HK-2 (cell line): ENCODE measurements at regions not wholly inside any gene's neighbourhood (a gene's known extent, or its start where the extent isn't known, plus 50 kb on each side); places are given as distances from the start of the nearest gene placed in this dataset.
"Not testable (repeated sequence)": the region's sequence is repeated elsewhere in the genome, so short reads cannot be mapped to it uniquely, and the experiment has no call there.

Source experiments
- DNase-seq: peaks from one replicate; pipeline ENCODE4 v3.0.0-alpha.2; 2018; ENCODE audit not compliant: unreplicated experiment

DNA sequence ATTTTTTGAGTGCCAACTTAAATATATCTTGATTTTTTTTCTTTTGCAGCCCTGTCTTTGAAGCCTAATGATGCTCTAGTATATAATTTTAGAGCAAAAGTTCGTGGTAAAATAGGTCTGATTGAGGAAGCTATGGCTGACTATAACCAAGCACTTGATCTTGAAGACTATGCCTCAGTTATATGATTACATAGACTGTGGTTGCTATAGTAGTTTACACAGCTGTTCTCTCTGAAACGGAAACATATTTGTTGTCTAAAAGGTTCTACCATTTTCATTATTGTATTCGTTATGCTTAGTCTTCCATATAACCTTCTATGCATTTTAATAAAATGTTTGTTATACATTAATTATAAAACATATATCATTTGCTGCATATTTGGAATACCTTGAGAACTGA, 246.7 kb downstream of the TTC6 start:
- DNase-seq = no peak

DNA sequence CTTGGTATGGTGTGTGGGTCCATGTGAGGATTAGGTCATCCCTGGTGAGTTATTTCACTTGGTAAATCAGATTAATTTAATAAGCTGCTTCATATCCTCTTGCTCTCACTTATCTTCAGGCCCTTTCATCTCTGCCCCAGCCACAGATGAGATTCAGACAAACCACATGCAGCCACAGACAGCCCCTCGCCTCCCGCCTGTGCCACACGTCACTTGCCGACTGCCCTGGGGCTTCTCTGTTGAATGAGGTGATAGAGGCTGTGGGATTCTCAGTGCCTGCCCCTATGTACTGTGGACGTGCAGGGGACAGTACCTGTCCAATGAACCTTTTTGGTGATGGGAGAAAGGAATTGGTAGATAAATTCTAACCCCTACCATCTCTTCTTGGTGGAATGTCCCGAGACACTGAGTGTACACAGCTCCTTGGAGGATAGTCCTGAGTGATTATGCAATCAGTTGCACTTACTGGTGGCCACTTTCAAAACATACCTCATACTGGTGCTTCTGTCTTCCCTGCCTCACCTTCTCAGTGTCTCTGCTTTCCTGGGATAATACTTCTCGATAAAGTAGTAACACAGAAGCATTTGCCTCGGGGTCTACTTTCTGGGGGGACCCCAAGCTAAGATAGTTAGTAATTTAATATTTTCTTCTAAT, 248.7 kb downstream of the TTC6 start:
- no peak for DNase-seq

DNA sequence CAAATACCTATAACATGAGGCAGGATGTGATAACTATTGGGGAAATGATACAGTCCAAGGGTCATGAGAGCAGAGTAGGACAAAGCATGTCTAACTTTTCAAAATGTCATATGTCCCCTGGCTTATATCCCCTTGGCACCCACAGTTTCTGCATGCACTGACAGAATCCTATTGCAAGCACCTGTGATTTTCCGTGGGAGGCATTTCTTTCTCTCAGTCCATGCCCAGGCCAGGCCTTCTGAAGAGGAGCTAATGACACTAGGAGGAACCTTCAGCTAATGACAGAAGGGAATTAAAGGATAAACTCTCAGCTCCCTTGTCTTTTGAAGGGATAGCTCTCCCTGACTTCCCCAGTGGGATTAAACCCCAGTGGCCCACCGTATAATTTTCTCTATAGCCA, 249.2 kb downstream of the TTC6 start:
- DNase-seq = no peak

DNA sequence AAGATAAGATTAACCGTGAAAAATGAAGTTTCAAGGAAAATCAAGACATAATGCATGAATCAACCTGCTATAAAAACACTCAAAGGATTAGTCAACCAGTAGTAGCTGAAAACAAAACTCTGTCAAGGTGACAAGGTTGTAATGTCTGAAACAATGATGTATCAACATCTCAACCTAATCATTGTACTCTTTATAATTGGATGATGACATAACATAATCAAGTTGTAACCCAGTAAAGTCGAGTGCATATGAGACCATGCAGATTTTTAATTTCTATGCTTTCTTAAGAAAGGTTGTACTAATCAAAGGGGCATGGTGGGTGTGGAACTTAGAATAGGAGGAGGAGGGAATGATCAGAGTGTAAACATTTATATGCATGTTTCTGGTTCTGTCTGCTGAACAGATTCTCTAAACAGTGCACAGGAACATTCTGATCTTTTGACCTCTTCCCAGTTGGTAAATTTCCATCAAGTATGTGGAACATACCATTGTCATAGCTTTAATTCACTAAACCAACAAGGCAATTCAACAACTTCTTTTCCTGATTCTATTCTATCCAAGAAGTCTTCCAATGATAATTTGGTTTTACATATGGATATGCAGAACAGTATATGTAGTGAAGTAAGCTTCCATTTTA, 253.7 kb downstream of the TTC6 start:
- DNase-seq = no peak

DNA sequence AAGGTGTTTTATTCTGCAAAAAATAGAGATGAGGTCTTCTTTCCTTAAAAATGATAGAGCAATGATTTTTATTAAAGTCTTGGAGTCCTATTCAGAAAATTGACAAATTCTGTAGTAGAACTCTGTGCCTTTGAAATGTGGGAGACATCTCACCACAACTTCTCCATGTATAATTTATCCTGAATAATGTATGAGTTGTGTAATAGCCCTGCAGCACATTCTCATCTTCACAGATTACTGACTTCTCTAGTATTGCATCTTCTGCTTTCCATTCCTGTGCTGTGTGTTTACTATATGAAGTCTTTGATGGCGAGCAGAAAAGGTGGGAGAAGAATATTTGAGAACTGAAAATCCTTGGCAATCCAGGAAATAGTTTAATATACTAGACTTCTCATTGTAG, 255.6 kb downstream of the TTC6 start:
- no peak for DNase-seq

DNA sequence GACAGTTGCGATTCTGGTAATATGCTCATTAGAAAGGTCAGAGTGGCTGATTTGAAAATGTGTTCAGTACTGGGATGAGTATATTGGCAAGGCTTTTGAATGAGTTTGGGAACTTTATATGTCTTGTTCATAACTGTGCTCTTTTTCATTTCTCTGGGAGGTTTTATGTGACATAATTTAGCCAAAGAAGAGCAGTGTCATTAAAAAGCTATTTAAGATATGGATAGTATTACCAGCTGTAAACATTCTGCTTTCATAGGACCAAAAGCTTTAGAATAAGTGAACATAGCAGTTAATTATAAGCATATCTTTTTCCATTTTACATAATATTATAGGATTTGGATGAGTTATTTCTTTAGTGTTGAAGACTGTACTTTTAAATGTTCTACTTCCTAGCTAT, 260.4 kb downstream of the TTC6 start:
- no peak for DNase-seq

DNA sequence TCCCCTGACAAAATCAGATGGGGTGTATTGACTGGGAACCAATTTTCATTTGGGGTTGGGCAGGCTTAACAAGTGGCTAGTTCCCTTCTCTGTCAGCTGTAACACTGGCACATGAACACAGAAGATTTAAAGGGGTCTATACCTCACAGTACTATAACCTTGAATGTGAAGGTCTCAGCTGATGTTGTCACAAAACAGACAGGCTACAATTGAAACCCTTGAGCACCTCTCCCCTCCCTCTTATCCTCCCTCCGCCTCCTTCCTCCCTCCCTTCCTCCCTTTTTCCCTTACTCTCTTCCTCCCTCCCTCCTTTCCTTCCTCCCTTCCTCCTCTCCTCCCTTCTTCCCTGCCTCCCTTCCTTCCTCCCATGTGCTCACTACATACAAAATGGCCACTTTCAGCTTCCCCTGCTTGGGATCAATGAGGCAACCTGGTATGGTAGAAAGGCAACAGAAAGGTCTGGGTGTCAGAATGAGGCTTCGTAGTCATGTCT, 262.4 kb downstream of the TTC6 start:
- DNase-seq = no peak

DNA sequence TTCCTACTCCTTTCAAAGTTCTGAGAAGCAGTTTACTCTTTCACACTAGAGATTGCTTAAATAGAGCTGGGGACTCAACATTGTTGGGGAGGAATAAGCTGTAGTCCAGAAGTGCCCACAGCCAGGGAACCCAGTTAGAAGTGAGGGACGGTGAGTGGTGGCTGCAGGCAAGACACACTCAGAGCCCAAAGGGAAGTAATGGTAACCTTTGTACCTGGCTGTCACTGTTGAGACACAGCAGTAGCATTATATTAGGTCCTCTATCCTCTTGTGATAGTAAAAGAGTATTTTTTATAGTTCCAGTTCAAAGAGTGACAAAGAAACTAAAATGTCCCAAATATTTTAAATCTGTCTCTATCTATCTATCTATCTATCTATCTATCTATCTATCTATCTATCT, 263.3 kb downstream of the TTC6 start:
- no peak for DNase-seq

DNA sequence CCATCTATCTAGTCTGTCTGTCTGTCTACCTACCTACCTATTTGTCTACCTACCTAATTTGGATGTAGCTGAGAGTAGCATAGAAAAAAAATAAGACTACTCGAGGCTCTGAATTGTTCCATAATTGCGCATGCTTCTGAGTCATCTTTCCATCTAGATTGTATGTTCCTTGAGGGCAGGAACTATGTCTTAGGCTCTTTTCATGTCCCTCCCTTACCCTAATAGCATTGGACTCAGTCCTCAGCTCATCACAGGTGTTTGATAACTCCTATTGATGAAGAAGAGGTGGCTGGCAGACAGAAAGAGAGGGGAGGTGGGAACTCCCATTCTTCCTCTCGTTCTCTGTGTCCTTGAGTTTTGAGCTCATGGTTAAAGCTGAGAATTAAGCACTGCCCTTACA, 263.7 kb downstream of the TTC6 start:
- no peak for DNase-seq

DNA sequence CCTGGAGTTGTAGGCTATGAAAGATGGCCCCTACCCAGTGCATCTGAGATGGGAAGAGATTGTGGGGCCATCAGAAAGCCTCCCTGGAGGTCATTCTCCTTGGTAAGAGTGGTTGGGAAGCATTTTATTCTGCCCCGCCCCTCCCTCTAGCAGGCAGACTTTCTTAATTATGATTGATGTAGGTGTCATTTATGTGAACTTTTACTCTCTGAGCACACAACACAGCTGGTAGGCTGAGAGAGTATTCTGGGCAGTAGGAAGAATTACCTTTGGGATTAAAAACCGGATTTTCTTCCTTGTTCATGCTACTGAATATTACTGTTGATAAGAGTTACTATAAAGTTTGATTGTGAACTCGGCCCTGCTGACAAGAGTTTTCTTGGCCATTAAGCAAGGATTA, 266.8 kb downstream of the TTC6 start:
- DNase-seq = no peak

DNA sequence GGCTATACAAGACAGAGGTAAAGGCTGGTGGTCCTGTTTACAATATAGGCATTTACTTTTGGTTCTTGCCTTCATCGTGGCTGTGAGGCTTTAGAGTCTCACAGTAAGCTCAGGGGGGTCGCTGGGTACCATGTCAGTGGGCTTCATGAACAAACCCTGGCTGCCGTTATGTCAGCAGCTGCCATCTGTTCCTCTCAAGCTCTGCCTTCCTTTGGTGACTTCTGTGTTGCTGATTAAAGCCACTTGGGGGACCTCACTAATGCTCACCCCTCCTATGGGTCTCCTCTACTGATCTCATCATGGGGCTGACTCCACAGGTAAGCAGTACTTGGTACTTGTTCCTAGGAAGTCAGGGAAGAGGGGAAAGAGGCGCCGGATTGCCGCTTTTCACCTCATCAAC, 268.7 kb downstream of the TTC6 start:
- DNase-seq = no peak

DNA sequence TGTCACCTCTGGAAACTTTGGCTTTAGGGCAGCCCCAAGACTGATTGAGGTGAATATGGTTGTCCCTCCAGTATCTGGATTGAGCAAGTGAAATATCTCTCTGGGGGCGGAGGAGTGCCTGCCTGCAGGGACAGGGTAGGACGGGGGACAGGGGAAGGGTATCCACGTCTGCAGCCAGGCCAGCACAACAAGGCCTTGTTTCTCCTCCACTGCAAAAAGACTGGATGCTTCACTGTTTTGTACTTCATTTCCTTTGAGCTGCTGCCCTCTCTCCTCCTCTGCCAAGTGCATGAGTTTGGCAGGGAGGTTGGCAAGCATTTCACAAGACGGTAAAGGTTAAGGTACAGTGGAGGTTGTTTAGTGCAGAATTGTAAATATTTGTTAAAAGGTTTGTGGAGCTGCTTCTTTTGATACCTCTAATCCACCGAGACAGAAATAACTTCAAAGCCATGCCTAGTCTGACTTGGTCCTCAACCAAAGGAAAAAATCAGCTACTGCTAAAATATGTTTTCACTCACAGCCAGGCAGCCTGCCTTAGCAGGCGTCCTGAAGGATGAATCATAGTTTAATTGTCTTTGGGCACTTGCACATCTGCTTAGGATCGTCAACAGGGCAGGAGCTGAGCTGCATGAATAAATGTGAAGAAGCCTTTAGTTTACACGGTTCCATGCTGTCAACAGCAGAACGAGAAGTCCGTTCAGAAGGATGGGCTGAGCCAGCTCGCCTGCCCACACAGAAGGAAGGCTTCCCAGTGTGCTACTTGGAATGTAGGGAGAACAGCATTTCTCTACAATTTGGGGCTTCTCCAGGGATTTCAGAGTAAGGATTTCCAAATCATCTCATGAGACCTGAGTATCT, 269.7 kb downstream of the TTC6 start:
- no peak for DNase-seq

DNA sequence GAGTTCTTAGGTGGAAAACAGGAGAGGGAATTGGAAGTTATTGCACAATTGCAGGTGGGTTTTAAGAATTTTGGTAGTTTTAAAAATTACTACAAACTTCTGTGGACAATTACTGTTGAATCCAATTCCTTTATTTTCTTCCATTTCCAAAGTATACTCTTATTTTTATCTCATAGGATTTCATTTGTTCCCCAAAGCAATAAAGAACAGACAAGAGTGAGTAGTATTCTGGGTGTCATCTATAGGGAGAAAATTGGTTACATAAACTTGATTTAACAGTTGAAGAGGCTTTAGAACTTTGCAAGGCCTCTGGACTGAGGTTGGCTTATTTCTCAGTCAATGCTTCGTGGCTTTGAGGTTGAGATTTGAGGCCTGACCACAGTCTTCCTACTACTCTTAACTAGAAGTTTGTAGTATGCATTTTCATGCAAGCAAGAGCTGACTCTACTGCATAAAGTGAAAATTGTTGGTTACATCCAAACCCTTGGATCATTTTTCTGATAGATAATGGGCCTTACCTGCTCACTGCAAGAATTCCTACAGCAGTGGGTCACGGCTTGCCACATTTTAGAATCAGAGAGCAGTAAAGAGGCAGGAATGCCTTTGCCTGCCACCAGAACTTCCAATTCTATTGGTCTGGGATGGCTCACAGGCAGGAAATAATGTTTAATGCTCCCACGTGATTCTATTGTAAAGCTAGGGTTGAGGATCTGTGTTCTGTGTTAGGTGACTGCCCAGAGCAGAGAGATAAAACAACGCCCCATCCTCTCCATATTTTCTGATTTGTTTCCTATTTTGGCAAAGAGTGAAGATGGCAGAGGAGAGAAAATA, 270.5 kb downstream of the TTC6 start:
- DNase-seq = no peak

DNA sequence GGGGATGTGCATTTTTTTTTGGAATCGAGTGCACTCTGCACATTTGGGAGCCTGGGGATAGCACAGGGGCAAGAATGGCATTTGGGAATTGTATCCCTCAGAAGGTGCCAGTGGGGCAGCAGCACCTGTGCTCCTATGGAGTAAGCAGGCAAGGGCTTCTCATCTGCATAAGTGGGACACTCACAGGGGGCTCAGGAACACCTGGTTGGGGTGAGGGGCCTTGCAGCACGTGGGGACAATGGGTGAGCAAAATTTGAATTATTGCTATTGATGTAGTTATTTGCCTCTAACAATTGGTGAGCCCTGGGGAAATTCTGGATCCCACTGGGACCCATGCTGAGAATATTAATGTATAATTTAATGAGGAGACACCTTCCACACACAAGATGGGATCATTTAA, 274.2 kb downstream of the TTC6 start:
- DNase-seq = no peak

DNA sequence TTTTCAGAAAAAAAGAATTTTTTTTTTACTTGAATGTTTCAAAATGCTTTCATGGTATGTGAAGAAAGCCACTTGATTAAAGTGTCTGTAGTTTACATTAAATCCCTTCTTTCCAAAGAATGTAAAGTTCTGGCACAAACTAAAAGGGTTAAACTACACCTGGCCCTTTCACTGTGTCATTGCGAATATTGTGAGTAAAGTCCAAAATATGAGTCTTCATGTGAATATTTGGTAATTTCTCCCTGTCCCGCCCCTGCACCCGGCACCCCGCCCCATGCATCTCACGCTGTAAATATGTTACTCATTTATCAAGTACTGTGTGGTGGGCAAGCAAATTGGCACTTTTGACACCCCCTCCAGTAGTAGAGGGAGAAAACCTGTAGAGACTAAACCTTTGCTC, 274.7 kb downstream of the TTC6 start:
- no peak for DNase-seq

DNA sequence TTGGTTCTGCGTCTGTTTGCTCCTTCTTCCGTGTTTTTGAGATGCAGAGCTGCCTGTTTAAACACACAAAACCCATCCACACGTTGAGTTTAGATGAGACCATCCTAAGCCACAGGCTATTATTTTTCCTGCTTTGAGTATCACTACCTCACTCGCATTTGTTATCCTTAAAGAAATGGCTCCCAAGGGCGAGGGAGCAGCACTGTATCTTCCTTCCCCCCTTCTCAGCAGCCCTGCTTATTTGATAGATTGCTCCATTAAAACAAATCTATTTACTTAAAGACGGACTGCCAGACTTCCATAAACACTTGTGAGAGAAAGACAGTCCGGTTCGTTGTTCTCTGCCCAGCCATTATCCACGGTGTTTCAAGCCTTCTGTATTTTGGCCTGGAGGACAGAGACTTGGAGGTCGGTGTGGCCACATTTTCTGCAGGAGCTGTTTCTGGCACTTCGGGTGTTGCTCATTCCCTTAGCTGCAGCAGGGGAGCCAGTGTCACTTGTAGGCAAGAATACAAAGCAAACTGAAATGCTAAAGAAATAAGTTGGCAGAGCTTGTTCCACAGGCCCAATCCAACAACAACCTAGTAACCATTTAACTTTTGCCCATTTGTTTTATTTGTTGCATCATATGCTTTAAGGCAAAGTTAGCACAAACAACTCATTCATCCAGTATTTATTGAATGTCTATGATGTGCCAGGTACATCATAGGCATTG, 275.4 kb downstream of the TTC6 start:
- no peak for DNase-seq

DNA sequence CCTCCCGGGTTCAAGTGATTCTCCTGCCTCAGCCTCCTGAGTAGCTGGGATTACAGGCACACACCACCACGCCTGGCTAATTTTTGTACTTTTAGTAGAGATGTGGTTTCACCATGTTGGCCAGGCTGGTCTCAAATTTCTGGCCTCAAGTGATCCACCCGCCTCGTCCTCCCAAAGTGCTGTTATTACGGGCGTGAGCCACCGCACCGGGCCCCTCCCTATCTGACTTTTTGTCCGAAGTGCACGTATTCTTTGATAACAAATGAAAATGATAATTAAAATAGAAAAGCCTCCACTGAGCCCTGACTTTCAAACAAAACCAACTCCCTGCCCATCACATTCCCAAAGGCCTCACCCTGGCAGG, 278.6 kb downstream of the TTC6 start:
- not testable (repeated sequence) for DNase-seq

DNA sequence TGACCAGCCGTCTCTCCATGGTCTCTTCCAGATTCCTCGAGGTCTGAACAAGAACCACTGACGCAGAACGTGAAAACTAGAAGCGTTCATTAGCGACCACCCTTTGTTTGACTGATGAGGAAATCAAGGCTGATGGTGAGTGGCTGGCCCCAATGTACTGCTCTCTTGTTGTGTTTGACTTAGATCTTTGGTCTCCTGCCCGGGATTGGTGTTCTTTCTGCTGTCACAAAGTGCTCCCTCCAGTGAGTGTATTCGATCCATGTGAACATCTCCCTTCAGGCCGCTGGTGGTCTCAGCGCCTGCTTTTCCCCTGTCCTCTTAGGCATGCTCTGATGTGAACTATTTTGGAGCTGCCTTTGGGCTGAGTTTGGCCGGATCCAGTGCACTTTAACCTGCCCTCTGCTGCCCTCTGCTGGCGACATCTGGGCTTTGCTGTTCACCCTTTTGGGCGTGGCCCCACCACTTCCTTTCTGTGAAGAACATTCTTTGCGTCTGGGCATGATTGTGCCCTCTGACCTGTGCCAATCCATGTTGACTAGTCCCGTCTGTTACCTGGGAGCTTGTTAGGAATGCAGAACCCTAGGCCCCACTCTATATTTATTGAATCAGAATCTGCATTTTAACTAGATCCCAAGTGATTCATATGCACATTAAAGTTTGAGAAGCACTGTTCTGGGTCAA, 279.1 kb downstream of the TTC6 start:
- peak; percentile 91 for DNase-seq

DNA sequence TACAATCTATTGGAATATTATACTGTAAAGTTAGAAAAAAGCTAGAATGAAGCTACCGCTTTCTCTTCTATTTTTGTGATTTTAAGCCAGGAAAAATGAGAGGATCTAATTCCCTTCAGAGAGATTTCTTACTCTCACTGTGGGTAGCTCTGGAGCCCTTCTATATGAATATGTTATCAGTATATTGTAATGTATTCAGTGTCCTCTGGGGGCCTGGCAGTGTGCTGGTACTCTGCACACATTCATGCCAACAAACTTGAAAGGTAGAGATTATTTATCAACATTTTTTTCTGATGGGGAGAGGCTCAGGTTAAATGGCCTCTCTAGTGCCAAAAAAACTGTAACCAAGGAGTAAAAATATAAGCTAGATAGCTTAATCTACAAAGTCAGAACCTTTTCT, 292.8 kb downstream of the TTC6 start:
- no peak for DNase-seq

DNA sequence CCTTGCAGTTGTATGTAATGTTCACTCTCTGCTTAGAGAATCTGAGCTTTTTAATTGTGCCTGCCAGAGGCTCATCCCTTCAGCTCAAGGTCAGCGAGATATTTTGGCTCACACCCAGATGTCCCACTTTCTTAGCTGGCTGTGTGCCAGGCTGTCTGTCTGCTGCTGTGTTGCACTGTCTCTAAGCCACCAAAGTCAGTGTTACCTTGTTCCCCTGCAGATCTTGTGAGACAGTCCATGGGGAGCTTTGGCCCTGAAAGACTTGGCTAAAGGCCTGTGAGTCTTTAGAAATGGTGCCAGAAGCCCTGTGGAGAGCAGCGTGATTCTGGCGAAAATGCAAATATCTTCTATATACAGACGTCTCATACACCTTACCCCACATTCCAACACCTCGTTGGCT, 293.7 kb downstream of the TTC6 start:
- no peak for DNase-seq

DNA sequence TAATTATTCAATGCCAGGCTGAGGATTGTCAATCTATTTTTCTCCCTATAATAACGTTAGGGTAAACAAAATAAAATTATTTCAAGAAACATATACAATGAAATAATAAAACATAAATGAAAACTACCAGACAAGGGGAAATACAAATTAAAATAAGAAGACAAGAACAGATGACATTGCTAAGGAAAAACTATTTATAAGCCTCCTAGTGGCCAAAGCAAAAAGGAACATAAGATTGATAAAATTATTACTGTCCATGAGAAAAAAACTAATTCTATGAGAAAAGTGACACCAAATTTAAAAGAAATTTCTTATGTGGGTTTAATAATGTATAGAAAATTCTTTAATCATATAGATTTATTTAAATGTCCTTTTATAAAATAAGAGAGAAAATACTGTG, 294.7 kb downstream of the TTC6 start:
- DNase-seq = no peak
